GM19397 (cell line): ENCODE measurements at regions not wholly inside any gene's neighbourhood (a gene's known extent, or its start where the extent isn't known, plus 50 kb on each side); places are given as distances from the start of the nearest gene placed in this dataset.
A peak's percentile ranks its signal among the peaks of the same experiment; 100 is the strongest.

ENCODE experiments used
- ATAC-seq: cut with Tn5 transposase; IDR thresholded peaks from one replicate; pipeline ENCODE4 v1.9.1; 2021; ENCODE audit warnings: mild to moderate bottlenecking, moderate library complexity; ENCODE audit not compliant: unreplicated experiment

GRCh38 chr1:110816945-110817344 is 56.0 kb upstream of the CD53 start:
- no peak for ATAC-seq

- no peak for ATAC-seq
Measured at GRCh38 chr1:110811529-110811928, 61.4 kb upstream of the CD53 start.

GRCh38 chr1:110800079-110800478 is 72.9 kb upstream of the CD53 start:
- no peak for ATAC-seq

- ATAC-seq = no peak
Measured at GRCh38 chr1:110798691-110799256, 74.2 kb upstream of the CD53 start.

- ATAC-seq = no peak
Measured at GRCh38 chr1:110788673-110789072, 84.3 kb upstream of the CD53 start.

- ATAC-seq = peak; percentile 79
Measured at GRCh38 chr1:110787328-110788071, 85.4 kb upstream of the CD53 start.

GRCh38 chr1:110786802-110787327 is 86.1 kb upstream of the CD53 start:
- ATAC-seq = no peak

- no peak for ATAC-seq
Measured at GRCh38 chr1:110785612-110786011, 87.3 kb upstream of the CD53 start.

- ATAC-seq = no peak
Measured at GRCh38 chr1:110785055-110785454, 87.9 kb upstream of the CD53 start.

GRCh38 chr1:110783292-110783918 is 89.5 kb upstream of the CD53 start:
- no peak for ATAC-seq

- ATAC-seq = no peak
Measured at GRCh38 chr1:110781525-110781924, 91.4 kb upstream of the CD53 start.

GRCh38 chr1:110780600-110781484 is 92.1 kb upstream of the CD53 start:
- ATAC-seq = no peak

GRCh38 chr1:110779636-110780035 is 93.3 kb upstream of the CD53 start:
- no peak for ATAC-seq

GRCh38 chr1:110778821-110779220 is 94.1 kb upstream of the CD53 start:
- ATAC-seq = no peak

GRCh38 chr1:110777228-110777627 is 95.7 kb upstream of the CD53 start:
- ATAC-seq = no peak

GRCh38 chr1:110774398-110774797 is 98.5 kb upstream of the CD53 start:
- no peak for ATAC-seq

GRCh38 chr1:110773813-110774212 is 99.1 kb upstream of the KCNA3 start:
- ATAC-seq = no peak

- ATAC-seq = no peak
Measured at GRCh38 chr1:110771245-110772022, 96.7 kb upstream of the KCNA3 start.

GRCh38 chr1:110770832-110771231 is 96.1 kb upstream of the KCNA3 start:
- ATAC-seq = no peak

- ATAC-seq = no peak
Measured at GRCh38 chr1:110768605-110769004, 93.9 kb upstream of the KCNA3 start.

- ATAC-seq = no peak
Measured at GRCh38 chr1:110766336-110766647, 91.6 kb upstream of the KCNA3 start.
